ENCODE measurements at regions not wholly inside any gene's neighbourhood (a gene's known extent, or its start where the extent isn't known, plus 50 kb on each side); places are given as distances from the start of the nearest gene placed in this dataset.

DNA sequence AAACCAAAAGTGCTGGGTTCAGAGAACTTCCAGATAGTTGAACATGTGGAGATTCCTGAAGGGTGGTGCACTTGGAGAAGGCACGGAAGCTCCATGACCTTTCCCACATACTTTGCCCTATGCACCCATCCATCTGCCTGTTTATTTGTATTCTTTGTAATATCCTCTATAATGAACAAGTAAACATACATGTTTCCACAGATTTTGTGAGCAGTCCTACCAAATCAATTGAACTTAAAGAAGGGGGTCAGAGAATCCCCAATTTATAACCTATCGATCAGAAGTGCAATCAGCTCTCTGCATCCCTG lies 121.4 kb downstream of the ADSS2 start:
- TF ChIP-seq YY1 (IDR thresholded peaks at IDR 0.05; ENCODE audit: insufficient read depth, insufficient read length) (no peak), SUZ12 (IDR thresholded peaks at IDR 0.05; ENCODE audit: extremely low read depth, insufficient read depth, insufficient read length) (no peak)

All from NT2/D1 (cell line).